ENCODE measurements at regions not wholly inside any gene's neighbourhood (a gene's known extent, or its start where the extent isn't known, plus 50 kb on each side); places are given as distances from the start of the nearest gene placed in this dataset.

DNA sequence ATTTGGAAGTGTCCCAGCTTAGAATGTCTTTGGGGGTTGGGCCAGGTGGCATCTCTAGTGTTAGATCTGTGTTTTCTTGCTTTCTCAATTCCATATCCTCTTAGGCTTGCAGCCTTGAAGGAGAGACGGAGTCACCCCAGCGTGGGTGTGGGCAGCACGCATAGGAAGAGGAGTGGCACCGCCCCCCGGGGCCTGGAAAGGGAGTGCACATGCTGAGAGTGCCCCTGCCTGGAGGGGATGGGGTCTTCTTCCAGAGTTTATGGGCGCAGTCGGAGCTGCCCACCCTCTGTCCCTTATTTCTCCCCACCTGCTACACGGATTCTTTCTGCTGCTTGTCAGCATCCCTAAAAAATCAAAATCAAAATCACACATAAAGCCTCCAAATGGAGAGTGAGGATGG, 309.7 kb downstream of the QKI start (continued):
- TF ChIP-seq TSHZ2 (CRISPR knock-in tag; IDR thresholded peaks at IDR 0.05): no peak
- no peak for TF ChIP-seq ZNF565 (CRISPR knock-in tag; conservative IDR thresholded peaks at IDR 0.05; ENCODE audit: low read depth)
- no peak for TF ChIP-seq BACH2 (CRISPR knock-in tag; IDR thresholded peaks at IDR 0.05; ENCODE audit: borderline replicate concordance)
- TF ChIP-seq ZNF70 (CRISPR knock-in tag; IDR thresholded peaks at IDR 0.05): no peak
- no peak for TF ChIP-seq ESRRG (CRISPR knock-in tag; IDR thresholded peaks at IDR 0.05)
- TF ChIP-seq, protein P1, sequence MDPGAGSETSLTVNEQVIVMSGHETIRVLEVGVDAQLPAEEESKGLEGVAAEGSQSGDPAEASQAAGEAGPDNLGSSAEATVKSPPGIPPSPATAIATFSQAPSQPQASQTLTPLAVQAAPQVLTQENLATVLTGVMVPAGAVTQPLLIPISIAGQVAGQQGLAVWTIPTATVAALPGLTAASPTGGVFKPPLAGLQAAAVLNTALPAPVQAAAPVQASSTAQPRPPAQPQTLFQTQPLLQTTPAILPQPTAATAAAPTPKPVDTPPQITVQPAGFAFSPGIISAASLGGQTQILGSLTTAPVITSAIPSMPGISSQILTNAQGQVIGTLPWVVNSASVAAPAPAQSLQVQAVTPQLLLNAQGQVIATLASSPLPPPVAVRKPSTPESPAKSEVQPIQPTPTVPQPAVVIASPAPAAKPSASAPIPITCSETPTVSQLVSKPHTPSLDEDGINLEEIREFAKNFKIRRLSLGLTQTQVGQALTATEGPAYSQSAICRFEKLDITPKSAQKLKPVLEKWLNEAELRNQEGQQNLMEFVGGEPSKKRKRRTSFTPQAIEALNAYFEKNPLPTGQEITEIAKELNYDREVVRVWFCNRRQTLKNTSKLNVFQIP (CRISPR knock-in tag; IDR thresholded peaks at IDR 0.05; ENCODE audit: borderline replicate concordance, low read depth): no peak
- no peak for TF ChIP-seq RARB (CRISPR knock-in tag; IDR thresholded peaks at IDR 0.05)
- TF ChIP-seq, protein P2, sequence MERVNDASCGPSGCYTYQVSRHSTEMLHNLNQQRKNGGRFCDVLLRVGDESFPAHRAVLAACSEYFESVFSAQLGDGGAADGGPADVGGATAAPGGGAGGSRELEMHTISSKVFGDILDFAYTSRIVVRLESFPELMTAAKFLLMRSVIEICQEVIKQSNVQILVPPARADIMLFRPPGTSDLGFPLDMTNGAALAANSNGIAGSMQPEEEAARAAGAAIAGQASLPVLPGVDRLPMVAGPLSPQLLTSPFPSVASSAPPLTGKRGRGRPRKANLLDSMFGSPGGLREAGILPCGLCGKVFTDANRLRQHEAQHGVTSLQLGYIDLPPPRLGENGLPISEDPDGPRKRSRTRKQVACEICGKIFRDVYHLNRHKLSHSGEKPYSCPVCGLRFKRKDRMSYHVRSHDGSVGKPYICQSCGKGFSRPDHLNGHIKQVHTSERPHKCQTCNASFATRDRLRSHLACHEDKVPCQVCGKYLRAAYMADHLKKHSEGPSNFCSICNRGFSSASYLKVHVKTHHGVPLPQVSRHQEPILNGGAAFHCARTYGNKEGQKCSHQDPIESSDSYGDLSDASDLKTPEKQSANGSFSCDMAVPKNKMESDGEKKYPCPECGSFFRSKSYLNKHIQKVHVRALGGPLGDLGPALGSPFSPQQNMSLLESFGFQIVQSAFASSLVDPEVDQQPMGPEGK (CRISPR knock-in tag; IDR thresholded peaks at IDR 0.05; ENCODE audit: borderline replicate concordance): no peak
- TF ChIP-seq TCF4 (CRISPR knock-in tag; IDR thresholded peaks at IDR 0.05; ENCODE audit: borderline replicate concordance): no peak
- TF ChIP-seq ISL1 (CRISPR knock-in tag; IDR thresholded peaks at IDR 0.05): no peak

DNA sequence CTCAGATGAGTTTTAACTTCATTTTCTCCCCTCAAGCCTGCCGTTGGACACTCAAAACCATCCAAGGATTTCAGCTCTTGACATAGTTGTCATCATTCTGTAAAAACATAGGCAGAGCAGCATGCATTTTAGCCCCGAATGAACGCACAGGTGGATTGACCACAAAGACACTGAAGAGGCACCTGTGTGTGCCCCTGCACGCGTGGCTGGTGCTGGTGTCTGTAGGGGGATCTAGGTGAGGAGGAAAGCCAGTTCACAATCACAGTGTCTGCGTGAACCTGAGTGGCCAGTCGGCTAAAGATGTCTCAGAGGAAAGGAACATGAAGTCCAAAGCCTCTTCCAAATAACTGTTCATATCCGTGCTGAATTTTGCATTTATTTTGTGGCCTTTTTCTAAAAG, 309.2 kb downstream of the QKI start:
- no peak for ATAC-seq
- TF ChIP-seq PPARA (CRISPR knock-in tag; IDR thresholded peaks at IDR 0.05; ENCODE audit: borderline replicate concordance): no peak

GRCh38 chr6:163721922-163722692, 307.6 kb downstream of the QKI start:
- TF ChIP-seq ZNF8 (CRISPR knock-in tag; IDR thresholded peaks at IDR 0.05): no peak
- no peak for TF ChIP-seq TCF4 (CRISPR knock-in tag; IDR thresholded peaks at IDR 0.05; ENCODE audit: borderline replicate concordance)
- TF ChIP-seq GLIS3 (CRISPR knock-in tag; IDR thresholded peaks at IDR 0.05): no peak
- no peak for TF ChIP-seq ZFP30 (CRISPR knock-in tag; IDR thresholded peaks at IDR 0.05)
- no peak for TF ChIP-seq BACH2 (CRISPR knock-in tag; IDR thresholded peaks at IDR 0.05; ENCODE audit: borderline replicate concordance)
- TF ChIP-seq OSR1 (CRISPR knock-in tag; IDR thresholded peaks at IDR 0.05): no peak
- no peak for TF ChIP-seq ARNTL (CRISPR knock-in tag; IDR thresholded peaks at IDR 0.05; ENCODE audit: borderline replicate concordance, low read depth)
- TF ChIP-seq ZC3H10 (CRISPR knock-in tag; IDR thresholded peaks at IDR 0.05): no peak
- no peak for TF ChIP-seq ZNF70 (CRISPR knock-in tag; IDR thresholded peaks at IDR 0.05)
- no peak for TF ChIP-seq ESRRG (CRISPR knock-in tag; IDR thresholded peaks at IDR 0.05)
- no peak for TF ChIP-seq ISL1 (CRISPR knock-in tag; IDR thresholded peaks at IDR 0.05)
- no peak for TF ChIP-seq SNAI2 (CRISPR knock-in tag; IDR thresholded peaks at IDR 0.05)
- no peak for TF ChIP-seq PPARA (CRISPR knock-in tag; IDR thresholded peaks at IDR 0.05; ENCODE audit: borderline replicate concordance)
- TF ChIP-seq TSHZ2 (CRISPR knock-in tag; IDR thresholded peaks at IDR 0.05): no peak
- no peak for TF ChIP-seq ZNF565 (CRISPR knock-in tag; conservative IDR thresholded peaks at IDR 0.05; ENCODE audit: low read depth)
- TF ChIP-seq ZFP3 (CRISPR knock-in tag; IDR thresholded peaks at IDR 0.05): no peak
- no peak for TF ChIP-seq RARB (CRISPR knock-in tag; IDR thresholded peaks at IDR 0.05)
- TF ChIP-seq, protein P2 (CRISPR knock-in tag; IDR thresholded peaks at IDR 0.05; ENCODE audit: borderline replicate concordance): no peak
- ATAC-seq: no peak

All from SK-N-SH treated with all-trans-retinoic acid at 6 μM for 48 hours (cell line).